NCI-H82 treated with DMSO at 0.1 percent for 48 hours (cell line): ENCODE measurements at regions not wholly inside any gene's neighbourhood (a gene's known extent, or its start where the extent isn't known, plus 50 kb on each side); places are given as distances from the start of the nearest gene placed in this dataset.

Experiments
- DNase-seq: peaks from one replicate; lab custom pipeline; 2025; ENCODE audit not compliant: unreplicated experiment; lab: John Stamatoyannopoulos, UW

DNA sequence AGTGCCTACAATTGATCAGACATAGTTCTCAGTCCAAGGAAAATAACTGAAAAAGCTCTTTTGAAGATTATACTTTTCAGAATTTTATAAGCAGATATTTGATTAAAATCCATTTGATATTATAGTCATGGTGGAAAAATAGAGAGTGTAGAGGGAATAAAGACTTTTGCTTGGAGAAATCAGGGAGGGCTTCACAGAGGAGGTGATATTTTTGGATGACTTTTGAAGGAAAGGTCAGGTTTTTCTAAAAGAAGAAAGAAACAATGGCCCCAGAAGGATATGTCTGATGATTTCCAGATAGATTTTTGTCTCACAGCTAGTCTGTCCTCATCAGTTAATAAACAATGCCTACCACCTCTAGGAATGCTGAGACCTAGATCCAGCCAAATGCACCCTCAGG lies 806.3 kb upstream of the CELF2 start:
- DNase-seq: no peak

DNA sequence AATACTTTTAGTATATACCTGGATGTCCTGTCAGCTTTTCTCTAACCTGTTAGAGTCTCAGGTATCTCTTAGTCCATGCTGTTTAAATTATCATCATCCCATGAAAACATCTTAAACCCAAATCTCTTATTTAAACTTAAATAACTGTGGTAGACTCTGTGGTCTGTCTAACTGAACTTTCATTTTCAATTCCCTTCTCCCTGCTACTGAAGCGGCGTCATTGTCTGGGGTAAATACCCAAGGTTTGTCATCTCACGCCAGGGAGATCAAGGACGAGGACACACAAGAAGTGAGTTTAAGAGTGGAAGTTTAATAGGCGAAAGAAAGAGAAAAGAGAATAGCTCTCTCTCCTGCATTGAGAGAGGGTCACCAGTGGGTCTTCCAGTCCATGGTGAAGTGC lies 804.4 kb upstream of the CELF2 start:
- no peak for DNase-seq

DNA sequence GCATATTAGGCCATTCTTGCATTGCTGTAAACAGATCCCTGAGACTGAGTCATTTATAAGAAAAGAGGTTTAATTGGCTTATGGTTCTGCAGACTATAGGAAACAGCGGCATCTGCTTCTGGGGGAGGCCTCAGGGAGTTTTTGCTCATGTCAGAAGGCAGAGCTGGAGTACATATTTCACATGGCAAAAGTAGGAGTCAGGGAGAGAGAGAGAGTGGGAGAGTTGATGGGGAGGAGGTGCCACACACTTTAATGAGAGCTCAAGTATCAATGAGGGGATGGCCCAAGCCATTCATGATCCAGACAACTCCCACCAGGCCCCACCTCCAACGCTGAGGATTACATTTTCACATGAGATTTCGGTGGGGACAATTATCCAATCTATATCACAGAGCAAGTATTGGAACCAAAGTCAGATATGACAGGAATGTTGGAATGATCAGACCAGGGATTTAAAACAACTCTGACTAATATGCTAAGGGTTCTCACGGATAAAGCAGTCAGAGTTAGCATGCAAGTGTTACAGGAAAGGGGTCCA lies 795.3 kb upstream of the CELF2 start:
- peak; percentile 54 for DNase-seq

DNA sequence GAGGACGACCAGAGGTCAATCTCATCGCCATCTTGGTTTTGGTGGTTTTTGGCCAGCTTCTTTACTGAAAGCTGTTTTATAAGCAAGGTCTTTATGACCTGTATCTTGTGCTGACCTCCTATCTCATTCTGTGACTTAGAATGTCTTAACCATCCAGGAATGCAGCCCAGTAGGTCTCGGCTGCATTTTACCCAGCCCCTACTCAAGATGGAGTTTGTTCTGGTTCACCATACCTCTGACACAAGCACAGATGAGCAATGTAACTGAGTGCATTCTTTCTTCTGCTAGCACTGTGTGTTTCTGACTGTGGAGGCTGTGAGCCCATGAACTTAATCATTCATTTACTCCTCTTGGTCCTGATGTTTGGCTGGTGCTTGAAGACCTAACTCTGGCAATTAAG lies 794.5 kb upstream of the CELF2 start:
- no peak for DNase-seq

DNA sequence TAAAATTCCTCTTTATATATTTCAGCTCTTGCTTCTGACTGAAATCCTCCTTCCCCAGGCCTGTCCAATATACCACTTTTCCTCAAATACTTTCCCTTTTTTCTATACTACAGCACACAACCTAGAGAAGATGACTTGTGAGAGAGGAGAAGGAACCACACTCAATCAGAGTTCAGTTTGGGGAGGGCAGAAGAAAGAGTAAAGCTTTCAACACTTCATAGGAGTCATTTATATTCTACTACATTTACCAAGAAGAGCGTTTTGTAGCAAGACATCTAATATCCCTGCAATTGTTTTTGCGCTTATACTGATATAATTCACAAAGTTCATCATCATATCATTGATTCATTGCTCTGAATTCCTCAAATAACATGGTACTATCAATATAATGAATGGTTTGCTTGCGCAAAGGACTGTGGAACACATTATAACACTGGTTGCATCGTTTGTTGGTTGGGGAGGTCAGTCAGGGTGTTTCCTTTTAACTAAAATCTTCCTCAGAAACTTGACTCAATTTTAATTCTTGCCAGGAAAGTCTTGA lies 792.5 kb upstream of the CELF2 start:
- no peak for DNase-seq

DNA sequence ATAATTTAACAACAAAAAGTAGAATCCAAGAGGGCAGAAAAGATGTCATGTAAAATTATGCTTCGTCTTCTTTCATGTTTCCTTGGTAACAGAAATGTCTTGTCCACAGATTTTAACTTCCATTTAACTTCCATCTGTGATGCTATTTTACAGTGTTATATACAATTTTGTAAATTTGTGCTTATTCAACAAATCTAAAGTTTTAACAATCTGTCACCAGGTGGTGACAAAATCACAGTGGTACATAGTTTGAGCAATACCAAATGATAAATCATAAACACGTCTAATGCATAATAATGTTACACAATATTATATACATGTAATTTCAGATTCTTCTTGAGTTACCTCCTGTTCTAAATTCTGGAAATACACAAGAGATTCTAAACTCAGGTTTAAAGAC lies 784.4 kb upstream of the CELF2 start:
- no peak for DNase-seq

DNA sequence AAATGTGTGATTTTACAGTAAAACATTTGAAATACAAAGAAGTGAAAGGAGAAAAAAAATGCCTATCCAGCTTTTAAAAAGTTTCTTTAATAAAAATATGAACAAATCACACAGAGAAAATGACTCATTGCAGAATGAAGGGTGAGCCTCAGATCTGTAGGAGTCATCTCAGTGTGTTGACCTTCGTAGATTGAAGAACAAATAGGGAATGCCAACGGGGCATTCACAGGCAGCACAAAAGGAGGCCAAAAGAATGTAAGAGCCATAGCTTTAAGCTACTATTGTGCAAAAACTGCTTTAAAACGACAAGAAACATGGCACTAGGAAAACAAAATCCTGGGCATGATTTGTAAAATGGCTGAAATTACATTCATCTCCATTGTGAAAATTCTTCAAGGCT lies 782.7 kb upstream of the CELF2 start:
- no peak for DNase-seq

DNA sequence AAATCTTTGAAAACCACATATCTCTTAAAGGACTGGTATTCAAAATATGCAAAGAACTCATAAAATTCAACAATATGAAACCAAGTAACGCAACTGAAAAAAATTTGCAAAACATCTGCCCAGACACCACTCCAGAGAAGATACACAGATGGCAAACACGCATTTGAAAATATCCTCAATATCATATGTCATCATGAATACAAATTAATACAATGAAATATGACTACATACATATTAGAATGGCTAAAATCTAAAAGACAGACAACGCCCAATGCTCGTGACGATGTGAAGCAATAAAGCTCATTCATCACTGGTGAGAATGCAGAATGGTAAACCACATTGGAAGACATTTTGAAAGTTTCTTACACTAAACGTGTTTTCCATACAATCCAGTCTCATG lies 770.1 kb upstream of the CELF2 start:
- no peak for DNase-seq

DNA sequence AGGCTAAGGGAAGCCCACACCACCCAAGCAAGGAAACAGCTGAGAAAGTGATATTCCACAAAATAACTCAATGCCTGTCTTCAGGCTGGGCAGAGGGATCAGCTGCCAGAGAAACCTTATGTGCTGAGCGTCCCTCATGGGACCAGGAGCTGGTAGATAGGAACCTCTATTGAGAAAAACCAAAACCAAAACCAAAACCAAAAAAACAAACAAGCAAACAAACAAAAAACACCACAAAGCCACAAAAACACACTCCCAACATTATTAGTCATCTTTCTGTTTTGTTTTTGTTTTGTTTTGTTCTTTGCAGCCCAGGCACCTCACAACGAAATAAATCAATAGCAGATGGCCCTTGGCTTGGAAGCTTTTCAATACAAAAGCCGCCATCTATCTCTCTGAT lies 760.8 kb upstream of the CELF2 start:
- no peak for DNase-seq

DNA sequence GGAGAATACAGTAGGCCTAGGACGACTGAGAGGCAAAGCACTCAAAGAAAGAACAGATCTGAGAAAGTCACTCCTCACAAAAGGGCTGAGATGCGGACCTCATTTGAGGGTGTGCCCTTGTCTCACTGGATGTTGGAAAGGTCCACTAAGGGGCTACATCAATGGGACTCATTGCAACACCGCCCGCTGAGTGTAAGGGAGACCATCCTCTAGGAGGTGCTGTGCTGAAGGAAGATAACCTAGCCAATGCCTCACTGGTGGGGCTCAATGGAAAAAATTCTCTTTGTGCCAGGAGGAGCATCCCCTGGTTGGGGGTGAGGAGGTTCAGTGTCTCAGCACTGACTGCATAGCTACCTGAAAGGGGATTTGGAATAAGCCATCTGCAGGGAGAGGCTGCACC lies 758.7 kb upstream of the CELF2 start:
- no peak for DNase-seq

DNA sequence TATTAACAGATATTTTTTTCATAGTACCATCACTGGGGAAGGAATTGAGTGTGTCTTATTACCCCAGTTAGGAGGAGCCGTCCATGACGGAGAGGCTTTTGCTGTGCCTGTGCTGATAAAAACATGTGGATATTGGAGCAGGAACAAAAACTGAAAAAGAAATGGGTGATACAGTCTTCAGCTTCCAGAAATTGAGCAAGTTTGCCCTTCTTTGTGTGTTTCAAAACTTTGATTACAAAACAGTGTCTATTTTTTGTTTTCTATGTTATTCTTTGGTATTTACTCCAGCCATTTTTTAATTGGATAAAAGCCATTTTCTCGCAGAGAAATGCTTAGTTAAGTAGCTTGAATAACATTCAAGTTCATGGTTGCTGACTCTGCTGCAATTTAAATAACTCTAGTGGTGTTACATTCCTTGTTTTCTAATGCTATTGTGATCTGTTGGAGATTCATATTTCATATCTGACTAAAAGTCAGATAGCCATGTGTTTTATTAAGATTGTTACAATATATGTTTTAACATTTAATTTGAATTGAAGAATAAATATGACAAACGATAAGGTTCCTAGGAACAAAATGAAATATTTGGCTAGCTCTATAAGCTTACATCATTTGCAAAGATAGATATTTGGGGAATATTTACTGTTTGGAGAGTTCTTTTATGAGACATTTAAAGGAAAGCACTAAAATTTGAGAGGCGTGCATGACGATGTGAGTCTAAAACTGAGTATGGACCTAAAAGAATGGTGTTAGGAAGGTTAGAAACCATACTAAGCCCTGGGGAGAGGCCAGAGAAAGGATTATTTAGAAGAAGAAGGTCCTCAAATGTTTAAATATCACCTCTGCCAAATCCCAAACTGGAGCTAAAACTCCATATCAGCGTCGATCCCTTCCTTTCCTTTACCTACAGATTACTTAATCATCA lies 747.3 kb upstream of the CELF2 start:
- no peak for DNase-seq

DNA sequence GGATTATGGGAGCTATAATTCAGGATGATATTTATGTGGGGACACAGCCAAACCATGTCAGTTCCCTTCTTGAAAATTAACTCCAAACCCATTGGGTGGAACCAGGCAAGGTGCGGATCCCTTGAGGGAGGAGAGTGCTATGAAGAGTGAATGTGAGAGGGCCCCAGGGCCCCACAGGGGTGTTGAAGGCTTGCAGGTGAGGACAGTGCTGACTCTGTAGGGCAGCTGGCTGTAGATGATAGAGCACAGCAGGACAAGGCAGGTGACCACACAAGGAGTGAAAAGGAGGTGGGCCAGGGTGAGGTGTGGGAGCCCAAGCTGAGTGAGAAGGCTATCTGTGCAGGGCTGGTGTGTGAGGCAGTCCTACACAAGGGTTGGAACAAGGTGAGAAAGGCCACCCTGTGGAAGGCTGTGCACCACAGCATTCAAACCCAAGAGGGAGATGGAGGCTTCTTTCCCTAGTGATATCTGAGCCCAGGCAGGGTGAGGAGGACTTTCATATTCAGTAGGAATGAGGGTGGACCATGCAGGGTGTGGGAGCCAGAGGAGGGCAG lies 746.0 kb upstream of the CELF2 start:
- DNase-seq: no peak

DNA sequence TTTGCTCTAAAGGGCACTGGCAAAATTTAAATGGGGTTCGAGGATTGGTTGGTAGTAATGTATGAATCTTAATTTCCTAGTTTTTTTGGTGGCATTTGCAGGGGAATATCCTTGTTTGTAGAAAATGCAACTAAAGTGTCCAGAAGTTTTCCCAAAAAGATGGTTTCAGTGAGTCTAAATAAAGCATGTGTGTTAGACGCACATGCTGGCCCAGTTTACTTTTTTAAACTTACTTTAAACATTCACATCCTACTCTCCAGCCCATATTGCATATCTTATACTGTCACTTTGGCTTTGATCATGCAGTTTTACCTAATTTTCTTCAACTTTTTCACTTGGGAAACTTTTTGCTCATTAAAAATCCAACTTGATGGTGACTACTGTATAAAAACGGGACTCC lies 744.0 kb upstream of the CELF2 start:
- no peak for DNase-seq

DNA sequence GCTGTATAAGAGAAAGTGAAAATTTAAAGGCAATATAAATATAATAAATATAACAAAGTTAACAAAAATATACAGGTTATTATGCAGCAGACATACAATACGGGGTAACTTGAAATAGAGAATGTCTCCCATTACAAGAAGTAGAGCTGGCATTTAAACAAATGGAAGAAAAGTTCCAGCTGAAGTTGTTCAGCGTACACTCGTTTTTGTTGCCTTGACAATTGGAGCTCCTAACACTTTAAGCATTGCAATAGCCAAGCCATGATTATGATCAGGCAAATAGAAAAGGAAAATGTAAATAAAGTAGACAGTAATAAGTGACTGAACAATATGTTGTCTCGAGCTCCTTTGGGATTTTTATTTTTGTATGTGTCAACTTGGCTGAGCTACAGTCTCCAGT lies 737.8 kb upstream of the CELF2 start:
- DNase-seq: no peak

DNA sequence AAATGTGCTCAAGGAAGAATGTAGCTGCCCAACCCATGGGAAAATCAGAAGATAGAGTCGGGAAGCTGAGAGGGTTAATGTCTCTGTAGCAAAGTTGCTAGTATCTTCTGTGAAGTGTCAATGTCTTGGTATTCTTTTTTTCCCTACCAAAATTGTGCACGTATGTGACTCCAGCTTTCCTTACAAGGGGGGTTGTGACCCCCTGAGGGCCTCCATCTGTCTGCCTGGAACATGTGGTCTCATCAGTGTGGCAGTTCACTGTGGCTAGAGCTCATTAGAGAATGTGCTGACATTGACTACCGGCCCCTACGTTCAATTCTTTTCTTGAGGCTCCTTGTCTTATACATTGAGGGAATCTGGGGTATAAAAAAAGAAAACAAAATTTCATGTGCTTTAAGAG lies 725.2 kb upstream of the CELF2 start:
- no peak for DNase-seq

DNA sequence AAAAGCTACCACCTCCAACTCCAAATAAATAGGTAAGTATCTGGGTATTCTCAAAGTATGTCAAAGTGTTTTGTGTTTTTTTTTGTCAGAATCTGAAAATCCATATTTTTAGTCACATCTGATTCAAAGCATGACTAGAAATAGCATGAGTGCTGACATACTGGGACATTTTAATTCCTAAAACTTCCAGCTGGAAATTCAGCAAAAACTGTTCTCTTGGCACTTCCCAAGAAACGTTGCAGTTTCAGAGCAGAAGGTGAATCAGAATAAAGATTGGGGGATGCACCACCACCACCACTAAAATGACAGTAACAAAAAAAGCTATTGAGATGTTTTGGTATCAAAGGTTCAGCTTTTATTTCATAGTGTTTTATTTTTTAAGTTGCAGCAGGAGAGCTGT lies 724.6 kb upstream of the CELF2 start:
- no peak for DNase-seq

DNA sequence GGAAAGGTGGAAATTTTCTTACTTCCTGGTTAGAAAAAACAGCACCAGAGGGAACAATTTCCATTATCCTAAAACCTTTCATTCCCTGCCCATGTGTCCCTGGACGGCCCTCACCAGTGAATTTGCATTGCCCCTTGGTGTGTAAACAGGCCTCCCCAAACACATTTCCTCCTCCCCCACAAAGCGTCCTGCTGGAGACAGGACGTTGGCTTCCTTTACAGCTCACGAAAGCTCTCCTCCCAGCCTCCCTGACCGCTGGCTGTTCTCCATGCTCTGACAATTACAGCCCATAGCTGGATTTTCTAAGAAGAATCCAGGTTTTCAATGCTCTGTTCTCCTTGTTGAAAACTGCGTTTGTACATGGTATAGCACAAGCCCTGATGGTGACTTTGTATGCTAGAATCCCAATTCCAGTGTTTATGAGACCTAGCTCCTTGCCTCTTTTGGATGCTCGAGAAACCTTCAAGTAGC lies 724.2 kb upstream of the CELF2 start:
- DNase-seq: no peak

DNA sequence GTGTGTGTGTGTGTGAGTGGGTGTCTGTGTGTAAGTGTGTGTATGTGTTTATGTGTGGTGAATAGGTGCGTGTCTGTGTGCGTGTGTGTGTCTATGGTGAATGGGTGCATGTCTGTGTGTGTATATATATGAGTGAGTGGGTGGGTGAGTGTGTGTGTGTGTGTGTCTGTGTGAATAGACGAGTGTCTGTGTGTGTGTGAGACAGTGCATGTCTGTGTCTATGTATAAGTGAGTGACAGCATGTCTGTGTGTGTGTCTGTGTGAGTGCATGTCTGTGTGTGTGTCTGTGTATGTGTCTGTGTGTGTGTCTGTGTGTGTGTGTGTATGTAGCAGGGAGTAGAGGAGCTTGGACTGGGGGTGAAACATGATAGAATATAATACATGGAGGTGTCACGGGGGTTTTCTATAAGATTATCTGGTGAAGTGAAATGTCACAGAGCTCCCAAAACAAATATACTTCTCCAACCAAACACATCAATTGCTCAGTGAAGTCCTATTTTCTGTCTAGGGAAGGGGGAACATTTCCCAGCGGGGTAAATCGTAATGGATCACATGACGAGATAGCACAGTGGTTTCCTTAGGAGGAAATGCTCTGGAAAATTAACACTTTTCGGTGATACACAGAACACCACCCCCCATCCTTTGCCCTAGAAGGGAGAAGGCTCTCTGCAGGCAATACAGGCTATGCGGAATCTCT lies 723.3 kb upstream of the CELF2 start:
- DNase-seq: no peak

DNA sequence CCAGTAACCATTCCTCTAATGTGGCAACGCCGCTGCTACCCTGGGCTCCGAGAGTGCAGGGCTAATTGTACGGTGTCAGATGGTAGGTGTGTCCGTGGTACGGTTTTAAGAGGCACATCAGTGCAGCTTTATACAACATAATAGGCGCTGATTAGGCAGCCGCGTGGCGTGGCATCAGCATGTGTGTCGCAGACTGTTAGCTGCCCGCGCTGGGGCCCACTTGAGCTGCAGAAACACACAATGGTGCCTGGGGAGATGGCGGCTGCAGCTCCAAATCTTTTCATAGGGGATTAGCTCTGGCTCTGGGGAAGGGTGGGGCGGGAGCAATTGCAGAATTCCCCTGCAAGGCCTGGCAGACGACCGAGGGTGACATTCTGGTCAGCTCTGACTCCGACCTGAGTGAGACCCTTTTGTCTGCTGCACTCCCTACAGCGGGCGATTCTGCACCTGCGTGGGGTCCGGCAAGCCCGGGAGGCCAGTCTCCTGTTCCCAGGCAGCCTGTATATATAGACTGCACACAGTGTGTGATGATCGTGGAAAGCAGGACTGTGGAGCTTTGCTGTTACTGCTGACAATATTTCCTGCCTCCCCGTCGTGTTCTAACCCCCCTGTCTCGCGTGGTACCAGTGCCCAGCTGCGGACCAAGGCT lies 722.7 kb upstream of the CELF2 start:
- no peak for DNase-seq

DNA sequence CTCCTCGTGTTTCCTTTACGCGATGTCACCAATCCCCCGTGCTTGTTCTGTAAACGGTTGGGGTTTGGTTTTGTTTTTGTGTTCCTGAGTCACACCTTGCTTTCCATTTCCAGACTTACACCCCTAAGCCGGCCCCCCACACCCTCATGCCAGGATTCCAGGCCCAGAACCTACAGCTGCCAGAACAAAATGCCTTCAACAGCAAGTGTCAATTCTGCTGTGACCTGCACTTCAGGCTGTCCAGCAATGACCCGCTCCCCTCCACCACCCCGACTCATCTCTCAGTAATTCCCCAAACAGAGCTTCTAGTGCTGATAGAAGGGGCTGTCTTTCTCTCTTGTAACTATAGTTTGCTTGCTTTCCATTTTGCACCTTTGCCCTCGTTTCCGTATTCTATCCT lies 722.1 kb upstream of the CELF2 start:
- no peak for DNase-seq

DNA sequence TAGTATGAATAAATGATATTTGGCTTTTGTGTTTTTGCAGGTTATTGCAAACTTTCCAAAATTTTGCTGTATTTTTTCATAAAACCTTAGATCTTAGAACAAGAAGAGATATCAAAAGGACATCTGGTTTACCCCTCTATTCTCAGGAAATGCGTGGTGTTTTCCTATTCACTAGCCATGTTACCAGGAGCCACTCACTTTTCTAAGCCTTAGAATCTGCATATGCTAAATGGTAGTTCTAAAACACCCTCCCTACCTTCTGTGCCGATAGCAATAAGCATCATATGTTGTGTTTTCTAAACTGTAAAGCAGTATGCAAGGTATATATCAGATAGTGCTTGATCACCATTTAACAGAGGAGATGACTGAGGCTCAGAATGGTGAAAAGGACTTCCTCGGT lies 715.0 kb upstream of the CELF2 start:
- DNase-seq: no peak
